SK-N-SH treated with all-trans-retinoic acid at 6 μM for 48 hours (cell line): ENCODE measurements at regions not wholly inside any gene's neighbourhood (a gene's known extent, or its start where the extent isn't known, plus 50 kb on each side); places are given as distances from the start of the nearest gene placed in this dataset.
"Not testable (repeated sequence)": the region's sequence is repeated elsewhere in the genome, so short reads cannot be mapped to it uniquely, and the experiment has no call there.

Source experiments
- ATAC-seq: fragments of 200-7000 bp; cut with Tn5 transposase; 3 replicates; pipeline ENCODE4 v1.9.1; 2020; ENCODE audit warnings: mild to moderate bottlenecking, moderate library complexity
- BACH2 ChIP-seq: fragments of 250-450 bp; sonication (Bioruptor Pico); IDR thresholded peaks from 2 replicates; pipeline ENCODE4 v1.9.0; 2021; ENCODE audit warnings: mild to moderate bottlenecking, borderline replicate concordance
- CSRNP3 ChIP-seq: fragments of 250-450 bp; sonication (Bioruptor Pico); IDR thresholded peaks from 2 replicates; pipeline ENCODE4 v1.5.1; 2021; ENCODE audit warnings: mild to moderate bottlenecking, moderate library complexity
- GLIS3 ChIP-seq: fragments of 250-450 bp; sonication (Bioruptor Pico); IDR thresholded peaks from 2 replicates; pipeline ENCODE4 v1.5.0; 2020; ENCODE audit warnings: mild to moderate bottlenecking, moderate library complexity
- ISL1 ChIP-seq: fragments of 250-450 bp; sonication (Bioruptor Pico); IDR thresholded peaks from 2 replicates; pipeline ENCODE4 v2.1.2; 2022; ENCODE audit warnings: mild to moderate bottlenecking, moderate library complexity
- PATZ1 ChIP-seq: fragments of 250-450 bp; sonication (Bioruptor Pico); IDR thresholded peaks from 2 replicates; pipeline ENCODE4 v1.8.0; 2020; ENCODE audit warnings: mild to moderate bottlenecking, moderate library complexity, borderline replicate concordance
- POU6F1 ChIP-seq: fragments of 250-450 bp; sonication (Bioruptor Pico); IDR thresholded peaks from 2 replicates; pipeline ENCODE4 v1.8.0; 2021; ENCODE audit warnings: low read depth, mild to moderate bottlenecking, moderate library complexity, borderline replicate concordance
- PPARA ChIP-seq: fragments of 250-450 bp; sonication (Bioruptor Pico); IDR thresholded peaks from 2 replicates; pipeline ENCODE4 v1.5.0; 2020; ENCODE audit warnings: mild to moderate bottlenecking, borderline replicate concordance
- SNAI2 ChIP-seq: fragments of 250-450 bp; sonication (Bioruptor Pico); IDR thresholded peaks from 2 replicates; pipeline ENCODE4 v1.5.0; 2020; ENCODE audit warnings: mild to moderate bottlenecking, moderate library complexity
- TCF4 ChIP-seq: fragments of 250-450 bp; sonication (Bioruptor Pico); IDR thresholded peaks from 2 replicates; pipeline ENCODE4 v1.8.0; 2021; ENCODE audit warnings: mild to moderate bottlenecking, moderate library complexity, borderline replicate concordance
- TOX ChIP-seq: fragments of 250-450 bp; sonication (Bioruptor Pico); IDR thresholded peaks from 2 replicates; pipeline ENCODE4 v1.8.0; 2021; ENCODE audit warnings: mild to moderate bottlenecking, moderate library complexity, borderline replicate concordance
- TSHZ2 ChIP-seq: fragments of 250-450 bp; sonication (Bioruptor Pico); IDR thresholded peaks from 2 replicates; pipeline ENCODE4 v1.5.0; 2020; ENCODE audit warnings: mild to moderate bottlenecking, moderate library complexity
- ZC3H10 ChIP-seq: fragments of 250-450 bp; sonication (Bioruptor Pico); IDR thresholded peaks from 2 replicates; pipeline ENCODE4 v1.5.1; 2021; ENCODE audit warnings: mild to moderate bottlenecking, moderate library complexity
- ZFP30 ChIP-seq: fragments of 450-650 bp; formaldehyde crosslinking; IDR thresholded peaks from 2 replicates; pipeline ENCODE4 v1.5.0; 2022; ENCODE audit warnings: mild to moderate bottlenecking, moderate library complexity
- ZNF565 ChIP-seq: fragments of 450-650 bp; formaldehyde crosslinking; conservative IDR thresholded peaks from 2 replicates; pipeline ENCODE4 v1.5.0; 2020; ENCODE audit warnings: low read depth, mild to moderate bottlenecking, moderate library complexity
- ZNF70 ChIP-seq: fragments of 450-650 bp; formaldehyde crosslinking; IDR thresholded peaks from 2 replicates; pipeline ENCODE4 v1.5.0; 2020; ENCODE audit warnings: mild to moderate bottlenecking, moderate library complexity
- ZNF8 ChIP-seq: fragments of 450-650 bp; formaldehyde crosslinking; IDR thresholded peaks from 2 replicates; pipeline ENCODE4 v1.5.0; 2020; ENCODE audit warnings: mild to moderate bottlenecking, moderate library complexity

GRCh38 chr2:14082640-14083039, 549.9 kb upstream of the LRATD1 start:
- no peak for ATAC-seq
- TF ChIP-seq POU6F1 = no peak
- TF ChIP-seq ZNF70 = no peak
- TF ChIP-seq CSRNP3 (CRISPR knock-in tag) = no peak
- TF ChIP-seq GLIS3 (CRISPR knock-in tag) = no peak
- no peak for TF ChIP-seq TCF4

GRCh38 chr2:14094592-14094991, 537.9 kb upstream of the LRATD1 start:
- no peak for ATAC-seq
- TF ChIP-seq PATZ1 (CRISPR knock-in tag) = no peak
- TF ChIP-seq ZFP30 (CRISPR knock-in tag) = no peak
- no peak for TF ChIP-seq TCF4
- no peak for TF ChIP-seq ZNF565 (CRISPR knock-in tag)
- no peak for TF ChIP-seq PPARA
- TF ChIP-seq BACH2 = no peak
- TF ChIP-seq TOX (CRISPR knock-in tag) = no peak
- TF ChIP-seq TSHZ2 (CRISPR knock-in tag) = no peak
- no peak for TF ChIP-seq ZNF8
- no peak for TF ChIP-seq SNAI2
- TF ChIP-seq ZC3H10 (CRISPR knock-in tag) = no peak
- no peak for TF ChIP-seq ISL1 (CRISPR knock-in tag)

- ATAC-seq = not testable (repeated sequence)
Observed at GRCh38 chr2:14099101-14099500, 533.4 kb upstream of the LRATD1 start.

GRCh38 chr2:14114275-14114674, 518.2 kb upstream of the LRATD1 start:
- no peak for ATAC-seq

More at GRCh38 chr2:14114275-14114674, 518.2 kb upstream of the LRATD1 start:
- TF ChIP-seq CSRNP3 (CRISPR knock-in tag) = no peak
- TF ChIP-seq TSHZ2 (CRISPR knock-in tag) = no peak
- no peak for TF ChIP-seq BACH2
- TF ChIP-seq GLIS3 (CRISPR knock-in tag) = no peak
- no peak for TF ChIP-seq ISL1 (CRISPR knock-in tag)
- no peak for TF ChIP-seq TCF4
